ENCODE measurements at regions not wholly inside any gene's neighbourhood (a gene's known extent, or its start where the extent isn't known, plus 50 kb on each side); places are given as distances from the start of the nearest gene placed in this dataset.

DNA sequence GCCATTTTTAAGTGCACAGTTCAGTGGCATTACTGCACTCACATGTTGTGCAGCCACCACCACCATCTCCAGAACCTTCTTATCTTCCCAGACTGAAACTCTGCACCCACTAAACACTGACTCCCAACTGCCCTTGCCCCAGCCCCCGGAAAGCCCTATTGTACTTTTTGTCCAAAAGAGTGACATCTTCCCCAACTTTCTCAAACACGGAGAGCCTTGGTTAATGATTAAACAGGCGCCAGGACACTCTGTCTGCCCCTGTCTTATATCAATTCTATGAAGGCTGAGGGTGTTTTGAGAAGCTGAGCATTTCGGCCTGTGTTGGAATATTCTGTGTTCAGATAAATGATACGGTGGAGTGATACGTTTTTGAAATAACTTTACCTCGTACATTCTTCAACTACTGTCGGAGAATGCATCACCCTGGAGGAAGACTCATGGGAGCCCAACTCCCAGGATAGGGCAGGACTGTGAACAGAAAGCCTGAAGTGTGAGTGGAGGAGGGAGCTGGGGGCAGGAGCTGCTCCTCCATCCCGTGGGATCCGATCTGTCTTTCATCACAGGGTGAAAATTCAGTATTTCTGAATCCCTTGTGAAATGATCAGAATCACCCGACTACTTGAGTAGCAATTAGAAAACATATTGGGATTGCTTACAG is 68.7 kb upstream of the FOXC1 start:
- WGBS (ENCODE audit: extremely low coverage, insufficient read length, low lambda C conversion rate), result no CpG with 5 or more reads among the region's 11 CpGs
- Histone ChIP-seq H2AFZ (ENCODE audit: low read length) (no peak overlapping the region), H3K23me2 (ENCODE audit: insufficient read length, low read depth, low read length, poor library complexity, severe bottlenecking) (no peaks in the 10 kb centered on the region), H3K27me3 (ENCODE audit: insufficient read depth, low read length) (no peaks in the 10 kb centered on the region), H3K27ac (ENCODE audit: insufficient read length, low read depth, low read length) (no peak overlapping the region), H3K56ac (ENCODE audit: insufficient read length, low read depth, low read length) (no peak overlapping the region), H2BK15ac (ENCODE audit: low read depth, low read length) (no peak overlapping the region), H3K79me2 (ENCODE audit: insufficient read depth, low read length) (no peaks in the 10 kb centered on the region), H3K79me1 (ENCODE audit: insufficient read depth, low read depth, low read length, poor library complexity, severe bottlenecking) (no peaks in the 10 kb centered on the region), H4K91ac (ENCODE audit: insufficient read length, low read depth, low read length) (no peak overlapping the region), H3K23ac (ENCODE audit: insufficient read length, low read depth, low read length) (no peak overlapping the region), H3K14ac (ENCODE audit: insufficient read depth, low read length) (no peak overlapping the region), H2BK5ac (ENCODE audit: insufficient read length, low read length) (no peak overlapping the region), H3K9ac (ENCODE audit: extremely low read depth, insufficient read length, low read length) (no peak overlapping the region), H3K4me2 (ENCODE audit: insufficient read depth, insufficient read length, low read length) (no peak overlapping the region), H2BK20ac (ENCODE audit: low read depth, low read length, poor library complexity, severe bottlenecking) (no peak overlapping the region), H4K20me1 (ENCODE audit: control insufficient read depth, insufficient read depth, insufficient read length) (no peaks in the 10 kb centered on the region), H2AK5ac (ENCODE audit: insufficient read length, low read length) (no peak overlapping the region), H2BK120ac (ENCODE audit: low read depth, low read length, poor library complexity, severe bottlenecking) (no peak overlapping the region), H2BK12ac (ENCODE audit: insufficient read length, low read depth, low read length) (no peak overlapping the region), H3K4me1 (ENCODE audit: insufficient read depth, low read length) (no peaks in the 10 kb centered on the region; the same call in 1 of the 2 replicates), H4K5ac (ENCODE audit: insufficient read length, low read depth, low read length) (no peak overlapping the region), H3K9me3 (ENCODE audit: control insufficient read depth, low read depth, low read length) (no peaks in the 10 kb centered on the region), H3K18ac (ENCODE audit: insufficient read length, low read depth, low read length) (no peak overlapping the region), H3K4ac (ENCODE audit: low read depth, low read length) (no peak overlapping the region), H4K8ac (replicated peaks; ENCODE audit: insufficient read length, low read depth, low read length) (no peak overlapping the region), H3T11ph (ENCODE audit: low read length) (no peak overlapping the region)
- no peak for DNase-seq
- peaks cover 2 to 6% of the 10 kb centered on the region in 2 experiments; a peak in 3 of 5 replicates for H3K9me3 Mint-ChIP-seq
- TF ChIP-seq, protein P1, sequence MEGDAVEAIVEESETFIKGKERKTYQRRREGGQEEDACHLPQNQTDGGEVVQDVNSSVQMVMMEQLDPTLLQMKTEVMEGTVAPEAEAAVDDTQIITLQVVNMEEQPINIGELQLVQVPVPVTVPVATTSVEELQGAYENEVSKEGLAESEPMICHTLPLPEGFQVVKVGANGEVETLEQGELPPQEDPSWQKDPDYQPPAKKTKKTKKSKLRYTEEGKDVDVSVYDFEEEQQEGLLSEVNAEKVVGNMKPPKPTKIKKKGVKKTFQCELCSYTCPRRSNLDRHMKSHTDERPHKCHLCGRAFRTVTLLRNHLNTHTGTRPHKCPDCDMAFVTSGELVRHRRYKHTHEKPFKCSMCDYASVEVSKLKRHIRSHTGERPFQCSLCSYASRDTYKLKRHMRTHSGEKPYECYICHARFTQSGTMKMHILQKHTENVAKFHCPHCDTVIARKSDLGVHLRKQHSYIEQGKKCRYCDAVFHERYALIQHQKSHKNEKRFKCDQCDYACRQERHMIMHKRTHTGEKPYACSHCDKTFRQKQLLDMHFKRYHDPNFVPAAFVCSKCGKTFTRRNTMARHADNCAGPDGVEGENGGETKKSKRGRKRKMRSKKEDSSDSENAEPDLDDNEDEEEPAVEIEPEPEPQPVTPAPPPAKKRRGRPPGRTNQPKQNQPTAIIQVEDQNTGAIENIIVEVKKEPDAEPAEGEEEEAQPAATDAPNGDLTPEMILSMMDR (conservative IDR thresholded peaks at IDR 0.05), result no peak
- peaks cover 18% of the 10 kb centered on the region for H3K27me3 Mint-ChIP-seq (ENCODE audit: low read depth)
- H3K4me1 Mint-ChIP-seq, result peaks cover 13 to 14% of the 10 kb centered on the region in 2 experiments
- no peaks in the 10 kb centered on the region; a peak in 1 of 7 replicates for H3K36me3 Mint-ChIP-seq (ENCODE audit: insufficient read depth in 1 of 3, low read depth in 3 of 3)
- no peak overlapping the region for H3K27ac Mint-ChIP-seq
- H3K4me3 Mint-ChIP-seq, result no peak overlapping the region

Data from H9 (cell line).